HEK293T (cell line): ENCODE measurements at regions not wholly inside any gene's neighbourhood (a gene's known extent, or its start where the extent isn't known, plus 50 kb on each side); places are given as distances from the start of the nearest gene placed in this dataset.

Experiments used
- ARNT ChIP-seq: fragments of 450-650 bp; IDR thresholded peaks from 2 replicates; pipeline ENCODE4 v1.6.1; 2017; ENCODE audit warnings: mild to moderate bottlenecking
- BHLHE40 ChIP-seq: fragments of 450-650 bp; IDR thresholded peaks from 2 replicates; pipeline ENCODE4 v1.6.1; 2016; ENCODE audit warnings: mild to moderate bottlenecking, moderate library complexity, borderline replicate concordance
- ELF4 ChIP-seq: fragments of 450-650 bp; IDR thresholded peaks from 2 replicates; pipeline ENCODE4 v1.6.1; 2017; ENCODE audit warnings: antibody characterized with exemption
- FOXA1 ChIP-seq: fragments of 450-650 bp; IDR thresholded peaks from 2 replicates; pipeline ENCODE4 v1.6.1; 2016; ENCODE audit warnings: mild to moderate bottlenecking
- FOXM1 ChIP-seq: fragments of 450-650 bp; IDR thresholded peaks from 2 replicates; pipeline ENCODE4 v1.6.1; 2017; ENCODE audit warnings: mild to moderate bottlenecking, borderline replicate concordance
- HDGF ChIP-seq: fragments of 450-650 bp; IDR thresholded peaks from 2 replicates; pipeline ENCODE4 v1.6.1; 2017; ENCODE audit warnings: antibody characterized with exemption, borderline replicate concordance
- SP1 ChIP-seq: fragments of 450-650 bp; IDR thresholded peaks from 2 replicates; pipeline ENCODE4 v1.6.1; 2017
- SUZ12 ChIP-seq: fragments of 450-650 bp; IDR thresholded peaks from 2 replicates; pipeline ENCODE4 v1.6.1; 2016; ENCODE audit warnings: mild to moderate bottlenecking
- TARDBP ChIP-seq: fragments of 450-650 bp; IDR thresholded peaks from 2 replicates; pipeline ENCODE4 v1.6.1; 2016

DNA sequence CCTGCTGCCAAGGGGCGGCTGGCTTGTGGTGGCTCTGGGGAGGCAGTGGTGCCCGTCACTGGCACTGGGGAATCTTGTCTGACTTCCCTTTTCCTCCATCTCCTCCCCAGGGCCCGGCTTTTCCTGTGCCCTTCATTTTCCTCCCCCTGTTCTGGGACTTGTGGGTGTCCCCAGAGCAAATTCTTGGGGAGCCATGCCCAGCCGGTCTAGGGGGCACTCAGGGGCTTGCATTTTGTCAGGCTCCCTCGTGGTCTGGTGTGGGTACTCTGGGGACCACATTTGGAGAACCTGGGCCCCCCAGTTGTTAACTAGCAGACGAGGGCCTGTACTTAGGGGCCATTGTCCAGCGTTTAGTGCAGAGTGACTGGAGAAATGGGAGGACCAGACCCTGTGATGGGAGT lies 105.2 kb upstream of the IER5L start:
- TF ChIP-seq FOXA1 (no peak), SP1 (no peak), ARNT (no peak), ELF4 (no peak), SUZ12 (no peak), BHLHE40 (no peak), FOXM1 (no peak), TARDBP (no peak), HDGF (no peak)
